LNCaP clone FGC (cell line): ENCODE measurements at regions not wholly inside any gene's neighbourhood (a gene's known extent, or its start where the extent isn't known, plus 50 kb on each side); places are given as distances from the start of the nearest gene placed in this dataset.

ENCODE experiments used
- DNase-seq: peaks from one replicate; pipeline ENCODE4 v3.0.0-alpha.2; 2011; ENCODE audit warnings: low read depth
- H3K4me3 ChIP-seq: 2 replicates; pipeline ENCODE4 v1.5.1; 2011; ENCODE audit warnings: mild to moderate bottlenecking, low read depth, low read length, control low read depth
- TF ChIP-seq, protein P1 (sequence below): IDR thresholded peaks from 2 replicates; pipeline ENCODE4 v1.5.1; 2012; ENCODE audit warnings: mild to moderate bottlenecking; ENCODE audit not compliant: control insufficient read depth, insufficient read depth; ENCODE audit errors: extremely low read depth

DNA sequence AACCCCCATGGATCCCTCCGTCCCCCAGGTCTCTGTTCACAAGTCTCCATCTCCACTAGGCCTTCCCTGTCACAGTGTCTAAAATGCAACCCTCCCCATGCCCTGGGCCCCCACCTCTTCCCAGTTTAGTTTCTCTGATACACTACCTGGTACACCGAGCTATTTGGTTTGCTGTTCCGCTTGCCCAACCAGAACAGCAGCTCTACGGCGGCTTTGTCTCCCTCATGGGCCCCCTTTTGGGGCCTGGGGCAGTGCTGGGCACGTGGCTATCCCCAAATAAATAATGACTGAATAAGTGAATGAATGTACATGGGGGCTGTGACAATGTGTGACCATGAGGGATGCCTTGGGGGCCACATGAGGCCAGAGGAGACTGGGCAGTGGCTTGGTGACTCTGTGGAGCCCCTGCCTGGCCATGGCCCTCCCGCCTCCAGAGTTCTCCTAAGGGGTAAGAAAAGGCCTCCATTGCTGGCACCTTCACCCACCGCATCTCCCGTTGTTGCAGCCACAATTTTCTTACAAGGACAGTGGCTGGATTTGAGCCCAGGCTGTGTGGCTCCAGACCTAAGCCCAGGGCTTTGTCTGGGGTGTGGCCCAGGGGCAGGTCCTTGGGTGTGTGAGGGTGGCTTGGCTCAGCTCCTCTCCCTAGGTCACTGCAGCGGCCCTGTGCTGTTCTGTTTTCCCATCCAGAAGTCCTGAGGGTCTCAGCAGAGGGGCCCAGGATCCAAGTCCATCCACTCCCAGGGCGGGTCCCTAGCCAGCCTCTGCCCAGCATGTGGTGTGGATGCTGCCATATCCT is 408.5 kb upstream of the SULF2 start:
- TF ChIP-seq, protein P1, sequence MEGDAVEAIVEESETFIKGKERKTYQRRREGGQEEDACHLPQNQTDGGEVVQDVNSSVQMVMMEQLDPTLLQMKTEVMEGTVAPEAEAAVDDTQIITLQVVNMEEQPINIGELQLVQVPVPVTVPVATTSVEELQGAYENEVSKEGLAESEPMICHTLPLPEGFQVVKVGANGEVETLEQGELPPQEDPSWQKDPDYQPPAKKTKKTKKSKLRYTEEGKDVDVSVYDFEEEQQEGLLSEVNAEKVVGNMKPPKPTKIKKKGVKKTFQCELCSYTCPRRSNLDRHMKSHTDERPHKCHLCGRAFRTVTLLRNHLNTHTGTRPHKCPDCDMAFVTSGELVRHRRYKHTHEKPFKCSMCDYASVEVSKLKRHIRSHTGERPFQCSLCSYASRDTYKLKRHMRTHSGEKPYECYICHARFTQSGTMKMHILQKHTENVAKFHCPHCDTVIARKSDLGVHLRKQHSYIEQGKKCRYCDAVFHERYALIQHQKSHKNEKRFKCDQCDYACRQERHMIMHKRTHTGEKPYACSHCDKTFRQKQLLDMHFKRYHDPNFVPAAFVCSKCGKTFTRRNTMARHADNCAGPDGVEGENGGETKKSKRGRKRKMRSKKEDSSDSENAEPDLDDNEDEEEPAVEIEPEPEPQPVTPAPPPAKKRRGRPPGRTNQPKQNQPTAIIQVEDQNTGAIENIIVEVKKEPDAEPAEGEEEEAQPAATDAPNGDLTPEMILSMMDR, result no peak
- no peak for DNase-seq
- no peak overlapping the region for H3K4me3 ChIP-seq

DNA sequence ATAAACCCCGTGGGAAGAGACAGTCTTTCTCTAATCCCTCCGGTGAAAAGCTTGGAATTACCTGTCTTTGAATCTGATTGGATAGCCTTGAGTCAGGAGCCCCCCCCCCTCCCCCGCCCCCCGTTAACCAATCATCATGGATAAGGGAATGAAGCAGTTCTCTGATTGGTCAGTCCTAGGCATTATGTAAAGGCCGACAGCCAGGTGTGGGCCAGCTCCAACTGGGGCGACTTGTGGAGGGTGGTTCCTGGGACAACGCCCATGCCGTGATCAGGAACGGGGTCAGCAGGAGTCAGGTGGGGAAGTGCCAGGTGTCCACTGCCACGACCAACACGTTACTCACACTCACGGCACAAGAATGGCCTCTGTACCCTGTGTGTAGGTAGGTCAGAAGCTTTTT is 406.8 kb upstream of the SULF2 start:
- DNase-seq, result no peak
- TF ChIP-seq, protein P1, result no peak
- H3K4me3 ChIP-seq, result no peak overlapping the region

DNA sequence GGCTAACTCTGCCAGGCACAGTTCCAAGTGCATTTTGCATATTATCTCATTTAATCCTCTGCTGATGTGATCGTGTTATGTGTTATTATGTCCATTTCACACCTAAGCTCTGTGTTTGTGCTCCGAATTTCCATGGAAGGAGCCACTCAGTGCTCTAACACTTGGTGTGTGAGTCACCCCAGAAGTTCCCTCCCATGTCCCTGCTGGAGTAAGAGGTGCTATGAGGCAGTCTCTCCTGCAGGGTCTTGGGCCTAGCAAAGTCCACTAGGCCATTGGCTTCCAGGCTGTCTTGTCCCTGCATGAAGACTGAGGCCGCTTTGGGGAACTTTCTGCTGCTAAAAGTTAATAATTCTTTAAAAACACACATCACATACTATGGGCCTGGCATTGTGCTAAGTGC is 405.9 kb upstream of the SULF2 start:
- no peak for DNase-seq
- TF ChIP-seq, protein P1, result no peak
- H3K4me3 ChIP-seq, result no peak overlapping the region

DNA sequence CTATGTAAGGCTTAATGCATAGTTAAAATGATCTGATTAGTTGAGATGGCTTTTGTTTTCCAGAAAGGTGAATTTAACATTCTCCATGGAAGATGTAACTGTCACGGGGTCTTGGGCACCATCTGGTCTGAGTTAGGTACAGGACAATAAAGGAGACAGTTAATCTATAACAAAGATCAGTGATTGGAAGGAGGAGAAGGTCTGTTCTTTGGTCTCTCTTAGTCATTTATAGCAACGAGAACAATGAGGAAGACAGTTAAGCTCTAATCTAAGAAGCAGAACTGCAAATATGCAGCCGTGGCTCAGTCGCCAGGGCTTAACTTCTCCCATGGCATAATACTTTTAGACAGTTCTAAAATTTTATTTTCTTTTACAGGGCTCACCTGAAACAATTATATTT is 405.5 kb upstream of the SULF2 start:
- DNase-seq, result no peak
- TF ChIP-seq, protein P1, result no peak
- no peak overlapping the region for H3K4me3 ChIP-seq

DNA sequence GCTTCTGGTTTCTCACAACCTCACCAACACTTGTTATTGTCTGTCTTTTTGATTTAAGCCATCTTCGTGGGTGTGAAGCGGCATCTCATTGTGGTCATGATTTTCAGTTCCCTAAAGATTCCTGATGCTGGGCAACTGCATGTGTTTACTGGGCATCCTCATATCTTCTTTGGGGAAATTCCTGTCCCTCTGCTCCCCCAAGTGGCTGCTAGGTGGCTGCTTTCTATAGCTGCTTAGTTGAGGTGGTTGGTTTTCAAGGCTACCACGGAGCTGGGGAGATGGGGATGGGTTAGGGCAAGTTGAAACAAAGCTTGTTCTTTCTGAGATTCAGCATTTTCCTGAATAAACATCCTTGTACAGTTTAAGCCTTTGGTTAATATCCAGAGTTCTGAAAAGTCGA is 403.9 kb upstream of the SULF2 start:
- TF ChIP-seq, protein P1, result peak; percentile 47
- H3K4me3 ChIP-seq, result no peak overlapping the region
- DNase-seq, result no peak

DNA sequence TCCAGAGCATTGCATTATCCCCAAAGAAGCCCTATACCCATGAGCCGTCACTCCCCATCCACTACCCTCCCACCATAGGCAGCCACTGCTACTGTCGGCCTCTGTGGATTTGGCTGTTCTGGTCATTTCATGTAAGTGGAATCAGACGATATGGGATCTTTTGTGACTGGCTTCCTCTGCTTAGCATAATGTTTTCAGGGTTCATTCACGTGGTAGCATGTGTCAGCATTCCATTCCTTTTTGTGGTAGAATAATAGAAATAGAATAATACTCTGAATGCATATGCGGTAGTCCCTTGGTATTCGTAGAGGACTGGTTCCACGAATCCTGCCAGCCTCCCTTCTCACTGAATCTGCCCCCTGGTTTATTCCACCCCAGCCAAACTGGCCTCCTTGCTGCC is 402.6 kb upstream of the SULF2 start:
- no peak for DNase-seq
- TF ChIP-seq, protein P1, result no peak

DNA sequence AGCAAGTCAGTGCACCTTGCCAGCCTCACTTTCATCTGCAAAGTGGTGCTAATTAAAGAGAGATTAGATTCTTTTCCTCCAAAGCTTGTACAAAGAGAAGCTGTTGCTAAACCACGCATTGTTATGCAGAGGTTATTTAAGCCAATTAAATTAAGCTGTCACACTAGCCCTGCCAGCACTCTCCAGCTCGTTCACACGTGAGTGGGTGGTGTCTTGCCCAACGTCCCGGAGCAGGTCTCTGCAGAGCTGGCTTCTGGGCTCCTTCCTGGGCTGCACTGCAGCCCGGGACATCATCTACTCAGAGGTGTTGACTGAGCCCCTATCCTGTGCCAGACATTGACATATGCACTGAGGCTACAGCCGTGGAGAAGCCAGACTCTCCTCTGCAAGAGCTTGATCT is 401.6 kb upstream of the SULF2 start:
- H3K4me3 ChIP-seq, result no peak overlapping the region
- TF ChIP-seq, protein P1, result no peak
- DNase-seq, result no peak

More for the DNA sequence above, 402.6 kb upstream of the SULF2 start:
- no peak overlapping the region for H3K4me3 ChIP-seq
